ENCODE measurements at regions not wholly inside any gene's neighbourhood (a gene's known extent, or its start where the extent isn't known, plus 50 kb on each side); places are given as distances from the start of the nearest gene placed in this dataset.

DNA sequence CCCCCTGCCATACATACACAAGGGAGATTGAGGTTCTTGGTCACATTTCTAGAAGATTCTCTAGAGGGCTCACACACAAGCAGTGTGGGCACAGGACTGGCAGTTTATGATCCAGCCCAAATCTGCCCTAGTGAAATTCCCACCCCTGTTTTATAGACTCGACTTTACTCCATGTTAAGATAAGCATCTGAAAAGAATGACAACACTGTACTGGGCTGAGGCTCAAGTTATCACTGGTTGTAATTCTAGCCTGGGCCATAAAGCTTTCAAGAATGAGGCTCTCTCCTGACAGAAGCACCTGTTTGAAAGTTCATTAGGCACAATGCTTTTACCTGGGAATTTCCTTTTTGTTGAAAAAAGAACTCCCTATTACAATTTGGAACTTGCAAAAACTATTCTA, 195.6 kb upstream of the GLI3 start:
- TF ChIP-seq, protein P1, sequence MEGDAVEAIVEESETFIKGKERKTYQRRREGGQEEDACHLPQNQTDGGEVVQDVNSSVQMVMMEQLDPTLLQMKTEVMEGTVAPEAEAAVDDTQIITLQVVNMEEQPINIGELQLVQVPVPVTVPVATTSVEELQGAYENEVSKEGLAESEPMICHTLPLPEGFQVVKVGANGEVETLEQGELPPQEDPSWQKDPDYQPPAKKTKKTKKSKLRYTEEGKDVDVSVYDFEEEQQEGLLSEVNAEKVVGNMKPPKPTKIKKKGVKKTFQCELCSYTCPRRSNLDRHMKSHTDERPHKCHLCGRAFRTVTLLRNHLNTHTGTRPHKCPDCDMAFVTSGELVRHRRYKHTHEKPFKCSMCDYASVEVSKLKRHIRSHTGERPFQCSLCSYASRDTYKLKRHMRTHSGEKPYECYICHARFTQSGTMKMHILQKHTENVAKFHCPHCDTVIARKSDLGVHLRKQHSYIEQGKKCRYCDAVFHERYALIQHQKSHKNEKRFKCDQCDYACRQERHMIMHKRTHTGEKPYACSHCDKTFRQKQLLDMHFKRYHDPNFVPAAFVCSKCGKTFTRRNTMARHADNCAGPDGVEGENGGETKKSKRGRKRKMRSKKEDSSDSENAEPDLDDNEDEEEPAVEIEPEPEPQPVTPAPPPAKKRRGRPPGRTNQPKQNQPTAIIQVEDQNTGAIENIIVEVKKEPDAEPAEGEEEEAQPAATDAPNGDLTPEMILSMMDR (IDR thresholded peaks at IDR 0.05; ENCODE audit: poor library complexity, severe bottlenecking), result no peak
- TF ChIP-seq TAF1 (IDR thresholded peaks at IDR 0.05; ENCODE audit: low read depth) (no peak), EZH2 (IDR thresholded peaks at IDR 0.05; ENCODE audit: borderline replicate concordance, insufficient read depth, low read length, poor library complexity, severe bottlenecking) (no peak), POLR2AphosphoS5 (IDR thresholded peaks at IDR 0.05) (no peak), MXI1 (conservative IDR thresholded peaks at IDR 0.05; ENCODE audit: poor library complexity, severe bottlenecking) (no peak)

All from neural cell (in vitro differentiated cells).